H9 (cell line): ENCODE measurements at regions not wholly inside any gene's neighbourhood (a gene's known extent, or its start where the extent isn't known, plus 50 kb on each side); places are given as distances from the start of the nearest gene placed in this dataset.

Source experiments
- DNase-seq: peaks from one replicate; pipeline ENCODE4 v3.0.0-alpha.2; 2017
- H2AFZ ChIP-seq: one replicate; pipeline ENCODE4 v1.6.1; 2013; ENCODE audit warnings: mild to moderate bottlenecking, low read length, control low read depth, moderate library complexity
- H2AK5ac ChIP-seq: 2 replicates; pipeline ENCODE4 v1.6.1; 2013; ENCODE audit warnings: low read length, control low read depth, mixed read lengths; ENCODE audit not compliant: insufficient read length
- H2BK120ac ChIP-seq: one replicate; pipeline ENCODE4 v1.6.1; 2013; ENCODE audit warnings: low read depth, mild to moderate bottlenecking, low read length, control low read depth, inconsistent platforms; ENCODE audit not compliant: poor library complexity, severe bottlenecking
- H2BK12ac ChIP-seq: 2 replicates; pipeline ENCODE4 v1.6.1; 2013; ENCODE audit warnings: low read length, control low read depth, mixed read lengths, low read depth; ENCODE audit not compliant: insufficient read length
- H2BK15ac ChIP-seq: 2 replicates; pipeline ENCODE4 v1.6.1; 2013; ENCODE audit warnings: low read depth, low read length, control low read depth
- H2BK20ac ChIP-seq: one replicate; pipeline ENCODE4 v1.6.1; 2013; ENCODE audit warnings: low read depth, mild to moderate bottlenecking, low read length, control low read depth, inconsistent platforms; ENCODE audit not compliant: poor library complexity, severe bottlenecking
- H2BK5ac ChIP-seq: 2 replicates; pipeline ENCODE4 v1.6.1; 2013; ENCODE audit warnings: low read length, control low read depth, mixed read lengths; ENCODE audit not compliant: insufficient read length
- H3K14ac ChIP-seq: 2 replicates; pipeline ENCODE4 v1.6.1; 2013; ENCODE audit warnings: low read length, control low read depth; ENCODE audit not compliant: insufficient read depth
- H3K18ac ChIP-seq: 2 replicates; pipeline ENCODE4 v1.6.1; 2013; ENCODE audit warnings: low read depth, mild to moderate bottlenecking, mixed read lengths, low read length, control low read depth; ENCODE audit not compliant: insufficient read length
- H3K23ac ChIP-seq: 2 replicates; pipeline ENCODE4 v1.6.1; 2013; ENCODE audit warnings: low read length, control low read depth, mixed read lengths, low read depth; ENCODE audit not compliant: insufficient read length
- H3K23me2 ChIP-seq: 2 replicates; pipeline ENCODE4 v1.6.1; 2013; ENCODE audit warnings: low read depth, mild to moderate bottlenecking, mixed read lengths, low read length, control low read depth; ENCODE audit not compliant: insufficient read length, poor library complexity, severe bottlenecking
- H3K27ac ChIP-seq: 2 replicates; pipeline ENCODE4 v1.5.1; 2013; ENCODE audit warnings: low read length, control low read depth, mixed read lengths, low read depth; ENCODE audit not compliant: insufficient read length
- H3K27me3 ChIP-seq: 2 replicates; pipeline ENCODE4 v1.6.1; 2013; ENCODE audit warnings: low read length, control low read depth, inconsistent platforms; ENCODE audit not compliant: insufficient read depth
- H3K4ac ChIP-seq: 2 replicates; pipeline ENCODE4 v1.6.1; 2013; ENCODE audit warnings: low read depth, mild to moderate bottlenecking, control low read depth, inconsistent platforms, low read length, moderate library complexity
- H3K4me1 ChIP-seq: 2 replicates; pipeline ENCODE4 v1.6.1; 2013; ENCODE audit warnings: low read length, control low read depth, inconsistent platforms; ENCODE audit not compliant: insufficient read depth
- H3K4me2 ChIP-seq: 2 replicates; pipeline ENCODE4 v1.6.1; 2013; ENCODE audit warnings: low read length, control low read depth, mixed read lengths; ENCODE audit not compliant: insufficient read length, insufficient read depth
- H3K56ac ChIP-seq: 2 replicates; pipeline ENCODE4 v1.6.1; 2013; ENCODE audit warnings: low read depth, mild to moderate bottlenecking, mixed read lengths, low read length, control low read depth; ENCODE audit not compliant: insufficient read length
- H3K79me1 ChIP-seq: 2 replicates; pipeline ENCODE4 v1.6.1; 2013; ENCODE audit warnings: low read depth, mild to moderate bottlenecking, moderate library complexity, low read length, control low read depth, inconsistent platforms; ENCODE audit not compliant: insufficient read depth, poor library complexity, severe bottlenecking
- H3K79me2 ChIP-seq: 2 replicates; pipeline ENCODE4 v1.6.1; 2013; ENCODE audit warnings: low read length, control low read depth, inconsistent platforms; ENCODE audit not compliant: insufficient read depth
- H3K9ac ChIP-seq: 2 replicates; pipeline ENCODE4 v1.6.1; 2013; ENCODE audit warnings: low read length, control low read depth, mixed read lengths; ENCODE audit not compliant: insufficient read length; ENCODE audit errors: extremely low read depth
- H3K9me3 ChIP-seq: one replicate; pipeline ENCODE4 v1.6.1; 2013; ENCODE audit warnings: low read depth, low read length, inconsistent platforms; ENCODE audit not compliant: control insufficient read depth
- H3T11ph ChIP-seq: one replicate; pipeline ENCODE4 v1.6.1; 2013; ENCODE audit warnings: mild to moderate bottlenecking, low read length, control low read depth, inconsistent platforms
- H4K20me1 ChIP-seq: one replicate; pipeline ENCODE4 v1.6.1; 2013; ENCODE audit not compliant: control insufficient read depth, insufficient read length, insufficient read depth
- H4K5ac ChIP-seq: 2 replicates; pipeline ENCODE4 v1.6.1; 2013; ENCODE audit warnings: low read depth, mild to moderate bottlenecking, mixed read lengths, low read length, control low read depth; ENCODE audit not compliant: insufficient read length
- H4K8ac ChIP-seq: replicated peaks from 2 replicates; pipeline ENCODE4 v1.6.1; 2013; ENCODE audit warnings: low read length, control low read depth, mixed read lengths, low read depth; ENCODE audit not compliant: insufficient read length
- H4K91ac ChIP-seq: 2 replicates; pipeline ENCODE4 v1.6.1; 2013; ENCODE audit warnings: low read depth, mild to moderate bottlenecking, moderate library complexity, mixed read lengths, low read length, control low read depth; ENCODE audit not compliant: insufficient read length
- H3K27ac Mint-ChIP-seq, 3 experiments: 2 replicates in 2 of 3; 3 replicates in 1 of 3; pipeline ENCODE4 v1.8.0; 2020 to 2021; ENCODE audit warnings: mixed read lengths in 3 of 3, mild to moderate bottlenecking in 1 of 3, moderate library complexity in 1 of 3
- H3K27me3 Mint-ChIP-seq: 2 replicates; pipeline ENCODE4 v1.8.0; 2021; ENCODE audit warnings: low read depth, mild to moderate bottlenecking, moderate library complexity, mixed read lengths
- H3K36me3 Mint-ChIP-seq, 3 experiments: 2 replicates in 2 of 3; 3 replicates in 1 of 3; pipeline ENCODE4 v1.8.0; 2020 to 2021; ENCODE audit warnings: low read depth in 3 of 3, mixed read lengths in 3 of 3; ENCODE audit not compliant: insufficient read depth in 1 of 3
- H3K4me1 Mint-ChIP-seq, 2 experiments: 2 replicates each; pipeline ENCODE4 v1.8.0; 2020; ENCODE audit warnings: mixed read lengths in 2 of 2
- H3K4me3 Mint-ChIP-seq, 2 experiments: 2 replicates in 1 of 2; 3 replicates in 1 of 2; pipeline ENCODE4 v1.8.0; 2020 to 2021; ENCODE audit warnings: mild to moderate bottlenecking in 2 of 2, mixed read lengths in 2 of 2, moderate library complexity in 1 of 2
- H3K9me3 Mint-ChIP-seq, 2 experiments: 2 replicates in 1 of 2; 3 replicates in 1 of 2; pipeline ENCODE4 v1.8.0; 2020; ENCODE audit warnings: mild to moderate bottlenecking in 2 of 2, mixed read lengths in 2 of 2, moderate library complexity in 1 of 2
- CTCF ChIP-seq: fragments of 200-600 bp; sonication (generic); conservative IDR thresholded peaks from 3 replicates; pipeline ENCODE4 v1.8.0; 2021; ENCODE audit warnings: antibody characterized with exemption, mild to moderate bottlenecking
- WGBS: extraction: QIAGEN DNeasy Blood & Tissue Kit; methylation state at CpG from one replicate; pipeline ENCODE4 v1.1.7; 2013; ENCODE audit warnings: missing lambda C conversion rate, low lambda C conversion rate, mixed read lengths; ENCODE audit not compliant: insufficient read length; ENCODE audit errors: extremely low coverage; 5-methylcytosine and 5-hydroxymethylcytosine counted together

DNA sequence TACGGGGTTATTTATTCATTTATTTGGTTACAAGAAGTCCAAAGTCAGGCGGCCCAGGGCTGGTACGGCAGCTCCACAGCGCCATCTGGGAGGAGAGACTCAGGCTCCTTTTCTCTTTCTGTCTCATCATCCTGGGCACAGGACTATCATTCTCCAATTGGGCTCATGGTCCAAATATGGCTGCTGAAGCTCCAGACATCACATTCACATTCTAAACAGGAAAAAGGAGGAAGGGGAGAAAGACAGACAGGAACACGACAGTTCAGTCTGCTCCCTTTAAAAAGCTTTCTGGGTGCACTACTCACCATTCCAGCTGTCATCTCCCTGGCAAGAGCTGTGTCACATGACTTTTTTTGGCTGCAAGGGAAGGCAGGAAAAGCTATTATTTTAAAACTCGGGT lies 74.4 kb upstream of the PDZD8 start:
- Histone ChIP-seq H3K23me2 (no peaks in the 10 kb centered on the region), H2BK15ac (no peak overlapping the region), H4K20me1 (no peaks in the 10 kb centered on the region), H3K9ac (no peak overlapping the region), H3K27me3 (no peaks in the 10 kb centered on the region), H3K56ac (no peak overlapping the region), H4K91ac (no peak overlapping the region), H3K4me2 (no peak overlapping the region), H2AK5ac (no peak overlapping the region), H3K18ac (no peak overlapping the region), H3K27ac (no peak overlapping the region), H2AFZ (no peak overlapping the region), H3K4ac (no peak overlapping the region), H3K79me1 (no peaks in the 10 kb centered on the region), H2BK20ac (no peak overlapping the region), H3K79me2 (no peaks in the 10 kb centered on the region), H2BK12ac (no peak overlapping the region), H2BK120ac (no peak overlapping the region), H4K8ac (no peak overlapping the region), H3K23ac (no peak overlapping the region), H3K14ac (no peak overlapping the region), H3T11ph (no peak overlapping the region), H4K5ac (no peak overlapping the region), H3K9me3 (peaks cover 15% of the 10 kb centered on the region), H3K4me1 (no peaks in the 10 kb centered on the region), H2BK5ac (no peak overlapping the region)
- WGBS = no CpG with 5 or more reads among the region's 6 CpGs
- no peak for DNase-seq
- Mint-ChIP-seq H3K9me3 (peaks cover 44 to 54% of the 10 kb centered on the region in 2 experiments), H3K4me1 (peaks cover 2% of the 10 kb centered on the region in 2 experiments; a peak in 2 of 4 replicates), H3K27me3 (peaks cover 18% of the 10 kb centered on the region), H3K4me3 (no peak overlapping the region), H3K27ac (no peak overlapping the region), H3K36me3 (peaks cover 15 to 37% (median 16%) of the 10 kb centered on the region in 3 experiments)
- peak; percentile 54 for TF ChIP-seq CTCF
